CD14-positive monocyte (primary cell): ENCODE measurements at regions not wholly inside any gene's neighbourhood (a gene's known extent, or its start where the extent isn't known, plus 50 kb on each side); places are given as distances from the start of the nearest gene placed in this dataset.
A peak's percentile ranks its signal among the peaks of the same experiment; 100 is the strongest.

Source experiments
- DNase-seq, 3 donors: peaks; one replicate each; pipeline ENCODE4 v3.0.0-alpha.2; 2011 to 2022
- H2AFZ ChIP-seq: 2 replicates; pipeline ENCODE4 v1.6.0; 2012; ENCODE audit warnings: mild to moderate bottlenecking, low read depth, low read length, inconsistent platforms; ENCODE audit not compliant: insufficient read depth, poor library complexity, severe bottlenecking
- H3K27ac ChIP-seq, 2 donors: 1 replicate in 1 of 2; 2 replicates in 1 of 2; pipeline ENCODE4 v1.5.1; 2012 to 2013; ENCODE audit warnings: low read length in 2 of 2, control low read depth in 1 of 2, inconsistent platforms in 1 of 2, low read depth in 1 of 2, mild to moderate bottlenecking in 1 of 2
- H3K27me3 ChIP-seq, 2 donors: one replicate each; pipeline versions ENCODE4 v1.6.0 to v1.6.1; 2011 to 2013; ENCODE audit warnings: low read length in 2 of 2; ENCODE audit not compliant: control insufficient read depth in 2 of 2, insufficient read depth in 2 of 2
- H3K36me3 ChIP-seq, 2 donors: replicated peaks in 1 of 2; 1 replicate in 1 of 2; 2 replicates in 1 of 2; pipeline versions ENCODE4 v1.5.1 to v1.6.1; 2012 to 2013; ENCODE audit warnings: low read length in 2 of 2, control low read depth in 1 of 2, inconsistent platforms in 1 of 2, mild to moderate bottlenecking in 1 of 2; ENCODE audit not compliant: insufficient read depth in 2 of 2, control insufficient read depth in 1 of 2
- H3K4me1 ChIP-seq, 2 donors: 1 replicate in 1 of 2; 2 replicates in 1 of 2; pipeline versions ENCODE4 v1.5.1 to v1.6.1; 2012 to 2013; ENCODE audit warnings: low read length in 2 of 2, control low read depth in 1 of 2, inconsistent platforms in 1 of 2, mild to moderate bottlenecking in 1 of 2, moderate library complexity in 1 of 2; ENCODE audit not compliant: insufficient read depth in 2 of 2, control insufficient read depth in 1 of 2
- H3K4me2 ChIP-seq: replicated peaks from 2 replicates; pipeline ENCODE3; 2012; ENCODE audit warnings: low read length, moderate library complexity, mild to moderate bottlenecking; ENCODE audit not compliant: poor library complexity, severe bottlenecking; ENCODE audit errors: extremely low read depth
- H3K4me3 ChIP-seq, 3 experiments: fragments of 200-600 bp in 1 of 3; sonication (generic) in 1 of 3; replicated peaks in 1 of 3; 1 replicate in 2 of 3; 2 replicates in 1 of 3; pipeline ENCODE4 v1.5.1; 2011 to 2013; ENCODE audit warnings: low read length in 3 of 3, mild to moderate bottlenecking in 3 of 3, control low read depth in 2 of 3, low read depth in 2 of 3, inconsistent platforms in 1 of 3, moderate library complexity in 1 of 3
- H3K79me2 ChIP-seq: 2 replicates; pipeline ENCODE4 v1.6.0; 2012; ENCODE audit warnings: mild to moderate bottlenecking, control low read depth, inconsistent platforms, low read length, moderate library complexity; ENCODE audit not compliant: insufficient read depth
- H3K9ac ChIP-seq: 2 replicates; pipeline ENCODE4 v1.6.0; 2017; ENCODE audit warnings: low read length, mild to moderate bottlenecking; ENCODE audit not compliant: insufficient read depth, poor library complexity, severe bottlenecking
- H3K9me3 ChIP-seq, 2 donors: replicated peaks in 1 of 2; 1 replicate in 1 of 2; 2 replicates in 1 of 2; pipeline versions ENCODE4 v1.5.1 to v1.6.1; 2012 to 2013; ENCODE audit warnings: low read length in 2 of 2, control low read depth in 1 of 2; ENCODE audit not compliant: control insufficient read depth in 1 of 2, insufficient read depth in 1 of 2
- H4K20me1 ChIP-seq: 2 replicates; pipeline ENCODE4 v1.6.0; 2012; ENCODE audit warnings: mild to moderate bottlenecking, low read length, control low read depth, moderate library complexity; ENCODE audit not compliant: insufficient read depth
- H3K27ac Mint-ChIP-seq, 7 donors: one replicate each; pipeline ENCODE4 v1.8.0; 2020; ENCODE audit warnings: mild to moderate bottlenecking in 7 of 7, mixed read lengths in 7 of 7, moderate library complexity in 6 of 7, inconsistent platforms in 2 of 7
- H3K27me3 Mint-ChIP-seq, 3 donors: one replicate each; pipeline ENCODE4 v1.8.0; 2021 to 2022; ENCODE audit warnings: low read depth in 3 of 3, mild to moderate bottlenecking in 3 of 3, mixed read lengths in 3 of 3, moderate library complexity in 3 of 3, inconsistent platforms in 1 of 3
- H3K36me3 Mint-ChIP-seq, 2 donors: one replicate each; pipeline ENCODE4 v1.8.0; 2020; ENCODE audit warnings: mixed read lengths in 2 of 2, inconsistent platforms in 1 of 2, mild to moderate bottlenecking in 1 of 2
- H3K4me1 Mint-ChIP-seq: one replicate; pipeline ENCODE4 v1.8.0; 2020; ENCODE audit warnings: mild to moderate bottlenecking, mixed read lengths
- H3K4me3 Mint-ChIP-seq, 2 donors: one replicate each; pipeline ENCODE4 v1.8.0; 2020; ENCODE audit warnings: mild to moderate bottlenecking in 2 of 2, mixed read lengths in 2 of 2, moderate library complexity in 1 of 2
- H3K9me3 Mint-ChIP-seq, 7 donors: one replicate each; pipeline ENCODE4 v1.8.0; 2020 to 2022; ENCODE audit warnings: mixed read lengths in 7 of 7, mild to moderate bottlenecking in 6 of 7, moderate library complexity in 6 of 7, inconsistent platforms in 2 of 7
- WGBS: methylation state at CpG from one replicate; pipeline ENCODE4 v1.1.5; 2013; ENCODE audit warnings: missing lambda C conversion rate; ENCODE audit not compliant: insufficient coverage; 5-methylcytosine and 5-hydroxymethylcytosine counted together
- intact Hi-C, 2 donors: fragments of 100-400 bp; cut with micrococcal nuclease; formaldehyde crosslinking; loops; one replicate each; pipeline versions ENCODE4 v1.15.0 to v1.15.1; 2023
- TF ChIP-seq, protein P1 (sequence below): fragments of 200-600 bp; IDR thresholded peaks from one replicate; pipeline ENCODE4 v1.8.0; 2022; ENCODE audit warnings: antibody characterized with exemption, mild to moderate bottlenecking

DNA sequence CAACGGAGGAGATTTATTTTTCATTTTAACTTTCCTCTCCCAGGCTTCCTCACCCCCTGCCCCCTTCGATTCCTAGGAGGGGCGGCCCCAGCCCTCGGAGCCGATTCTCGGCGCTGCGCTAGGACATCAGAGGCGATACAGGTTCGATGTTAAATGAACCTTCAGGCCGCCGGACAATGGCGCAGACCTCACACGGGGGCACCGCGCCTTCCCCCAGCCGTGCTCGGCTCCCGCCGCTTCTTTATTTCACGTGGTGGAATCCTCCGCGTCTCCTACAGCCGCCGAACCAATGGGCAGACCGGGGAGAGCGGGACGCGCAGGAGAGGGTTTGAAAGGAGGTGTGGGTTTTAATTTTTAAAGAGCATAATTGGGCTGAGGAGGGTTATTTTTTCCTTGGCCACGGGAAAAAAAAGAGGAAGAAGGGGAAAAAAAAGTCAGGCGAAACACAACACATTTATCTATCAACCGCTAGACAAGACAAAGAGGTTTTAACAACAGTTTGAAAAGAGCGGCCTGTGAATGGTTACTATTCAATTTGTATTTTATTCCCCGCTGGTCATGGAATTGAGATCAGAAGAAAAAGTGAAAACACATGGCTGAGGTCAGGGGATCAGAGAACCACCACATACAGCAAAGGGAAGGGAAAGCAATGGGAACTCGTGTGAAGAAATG lies 126.8 kb downstream of the TMEM174 start:
- Histone ChIP-seq H3K79me2 (no peaks in the 10 kb centered on the region), H3K9me3 (peaks cover 7 to 73% of the 10 kb centered on the region in 2 donors), H3K4me1 (no peaks in the 10 kb centered on the region), H3K9ac (no peak overlapping the region), H3K36me3 (no peaks in the 10 kb centered on the region), H3K4me3 (no peak overlapping the region), H2AFZ (no peak overlapping the region), H4K20me1 (no peaks in the 10 kb centered on the region), H3K27ac (no peak overlapping the region), H3K27me3 (peaks cover 98 to 99% of the 10 kb centered on the region in 2 donors), H3K4me2 (no peak overlapping the region)
- no peak overlapping the region for H3K27ac Mint-ChIP-seq
- intact Hi-C loops = no loop called here
- H3K4me3 Mint-ChIP-seq = peak overlapping the region in 1 of 2 donors; percentile 86
- H3K27me3 Mint-ChIP-seq = peaks cover 96 to 99% (median 97%) of the 10 kb centered on the region in 3 donors
- TF ChIP-seq, protein P1, sequence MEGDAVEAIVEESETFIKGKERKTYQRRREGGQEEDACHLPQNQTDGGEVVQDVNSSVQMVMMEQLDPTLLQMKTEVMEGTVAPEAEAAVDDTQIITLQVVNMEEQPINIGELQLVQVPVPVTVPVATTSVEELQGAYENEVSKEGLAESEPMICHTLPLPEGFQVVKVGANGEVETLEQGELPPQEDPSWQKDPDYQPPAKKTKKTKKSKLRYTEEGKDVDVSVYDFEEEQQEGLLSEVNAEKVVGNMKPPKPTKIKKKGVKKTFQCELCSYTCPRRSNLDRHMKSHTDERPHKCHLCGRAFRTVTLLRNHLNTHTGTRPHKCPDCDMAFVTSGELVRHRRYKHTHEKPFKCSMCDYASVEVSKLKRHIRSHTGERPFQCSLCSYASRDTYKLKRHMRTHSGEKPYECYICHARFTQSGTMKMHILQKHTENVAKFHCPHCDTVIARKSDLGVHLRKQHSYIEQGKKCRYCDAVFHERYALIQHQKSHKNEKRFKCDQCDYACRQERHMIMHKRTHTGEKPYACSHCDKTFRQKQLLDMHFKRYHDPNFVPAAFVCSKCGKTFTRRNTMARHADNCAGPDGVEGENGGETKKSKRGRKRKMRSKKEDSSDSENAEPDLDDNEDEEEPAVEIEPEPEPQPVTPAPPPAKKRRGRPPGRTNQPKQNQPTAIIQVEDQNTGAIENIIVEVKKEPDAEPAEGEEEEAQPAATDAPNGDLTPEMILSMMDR = no peak
- 5% methylated on average over 23 of the region's 35 CpGs for WGBS
- peaks cover 2 to 5% of the 10 kb centered on the region in 2 donors for H3K36me3 Mint-ChIP-seq
- peaks cover 0 to 31% (median 15%) of the 10 kb centered on the region in 7 donors for H3K9me3 Mint-ChIP-seq
- DNase-seq = no peak
- peaks cover 15% of the 10 kb centered on the region for H3K4me1 Mint-ChIP-seq

DNA sequence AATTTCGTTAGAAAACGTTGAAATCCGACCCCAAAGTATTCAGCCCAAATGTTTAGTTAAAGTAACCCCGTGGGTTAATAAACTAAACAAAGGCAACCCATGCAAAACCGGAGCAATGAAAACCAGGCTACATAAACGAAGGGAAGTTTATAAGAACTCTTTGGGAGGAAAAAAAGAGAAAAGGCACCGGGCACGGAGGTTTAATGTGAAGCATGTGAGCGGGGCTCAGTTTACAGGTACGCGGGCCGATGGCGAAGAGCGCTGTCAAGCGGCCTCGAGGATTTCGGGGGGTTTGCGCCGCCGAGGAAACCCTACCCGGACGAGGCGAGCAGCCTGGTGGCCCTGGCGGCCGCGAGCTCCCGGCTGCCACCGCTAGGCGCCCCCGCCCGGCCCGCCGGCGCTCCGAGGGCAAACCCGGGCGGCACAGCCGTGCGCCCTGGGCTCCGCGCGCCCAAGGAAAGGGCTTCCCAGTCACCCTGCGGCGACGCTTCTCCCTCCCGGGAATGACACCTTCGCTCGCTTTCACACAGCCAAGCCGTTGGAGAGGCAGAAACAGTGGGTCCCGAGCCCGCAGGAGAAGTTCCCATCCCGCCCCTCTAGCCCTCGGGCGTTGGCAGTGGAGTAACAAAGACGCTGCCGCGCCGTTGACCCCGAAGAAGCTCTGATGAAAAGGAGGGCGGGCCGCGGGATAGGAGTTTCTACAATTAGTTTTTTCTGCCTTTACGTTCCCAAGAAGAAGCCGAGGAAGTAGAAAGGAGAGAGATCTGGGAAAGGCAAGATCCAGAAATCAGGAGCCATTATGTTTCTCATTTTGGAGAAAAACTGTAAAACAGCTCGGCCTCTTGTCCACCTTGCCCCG lies 126.0 kb downstream of the TMEM174 start:
- Mint-ChIP-seq H3K9me3 (peaks cover 0 to 29% (median 15%) of the 10 kb centered on the region in 7 donors), H3K4me1 (peaks cover 15% of the 10 kb centered on the region), H3K36me3 (peaks cover 2 to 5% of the 10 kb centered on the region in 2 donors), H3K27ac (no peak overlapping the region), H3K4me3 (peak overlapping the region in 1 of 2 donors; percentile 86), H3K27me3 (peaks cover 96 to 99% (median 96%) of the 10 kb centered on the region in 3 donors)
- TF ChIP-seq, protein P1 = no peak
- intact Hi-C loops = no loop called here
- H3K9me3 ChIP-seq = peaks cover 7 to 72% of the 10 kb centered on the region in 2 donors
- 2% methylated on average over 62 of the region's 66 CpGs for WGBS
- DNase-seq = no peak
- no peaks in the 10 kb centered on the region for H3K4me1 ChIP-seq
- no peaks in the 10 kb centered on the region for H4K20me1 ChIP-seq
- no peaks in the 10 kb centered on the region for H3K79me2 ChIP-seq
- H3K4me3 ChIP-seq = no peak overlapping the region
- no peak overlapping the region for H2AFZ ChIP-seq
- no peak overlapping the region for H3K4me2 ChIP-seq
- H3K9ac ChIP-seq = no peak overlapping the region
- no peaks in the 10 kb centered on the region for H3K36me3 ChIP-seq
- no peak overlapping the region for H3K27ac ChIP-seq
- peaks cover 90 to 99% of the 10 kb centered on the region in 2 donors for H3K27me3 ChIP-seq
